ENCODE measurements at regions not wholly inside any gene's neighbourhood (a gene's known extent, or its start where the extent isn't known, plus 50 kb on each side); places are given as distances from the start of the nearest gene placed in this dataset.

DNA sequence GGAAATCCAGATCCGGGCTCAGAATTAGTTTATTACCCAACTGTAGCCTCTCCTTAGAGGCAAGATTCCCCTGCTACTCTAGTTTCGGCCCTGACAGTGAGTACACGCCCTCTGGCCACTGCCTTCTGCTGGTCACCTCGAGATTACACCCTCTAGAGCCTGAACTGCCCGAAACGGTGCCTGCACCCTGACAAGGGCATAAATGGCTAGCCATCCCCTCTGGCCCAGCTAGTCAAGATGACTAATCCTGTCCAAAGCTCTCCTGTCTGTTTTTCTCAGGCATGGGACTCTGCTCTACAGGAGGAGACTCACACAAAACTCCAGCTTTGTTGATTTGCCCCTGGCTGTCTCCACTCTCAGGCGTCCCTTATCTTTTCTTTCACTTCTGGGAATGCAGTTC, 150.5 kb upstream of the UBE2E2 start:
- Histone ChIP-seq H3K36me3 (ENCODE audit: control insufficient read depth, insufficient read depth, low read length) (no peaks in the 10 kb centered on the region), H3K4me3 (replicated peaks; ENCODE audit: low read depth, low read length) (no peak overlapping the region), H3K27me3 (replicated peaks; ENCODE audit: control insufficient read depth, insufficient read depth, low read length) (no peaks in the 10 kb centered on the region)
- no peak for DNase-seq (ENCODE audit: extremely low read depth, insufficient read length)
- TF ChIP-seq, protein P1, sequence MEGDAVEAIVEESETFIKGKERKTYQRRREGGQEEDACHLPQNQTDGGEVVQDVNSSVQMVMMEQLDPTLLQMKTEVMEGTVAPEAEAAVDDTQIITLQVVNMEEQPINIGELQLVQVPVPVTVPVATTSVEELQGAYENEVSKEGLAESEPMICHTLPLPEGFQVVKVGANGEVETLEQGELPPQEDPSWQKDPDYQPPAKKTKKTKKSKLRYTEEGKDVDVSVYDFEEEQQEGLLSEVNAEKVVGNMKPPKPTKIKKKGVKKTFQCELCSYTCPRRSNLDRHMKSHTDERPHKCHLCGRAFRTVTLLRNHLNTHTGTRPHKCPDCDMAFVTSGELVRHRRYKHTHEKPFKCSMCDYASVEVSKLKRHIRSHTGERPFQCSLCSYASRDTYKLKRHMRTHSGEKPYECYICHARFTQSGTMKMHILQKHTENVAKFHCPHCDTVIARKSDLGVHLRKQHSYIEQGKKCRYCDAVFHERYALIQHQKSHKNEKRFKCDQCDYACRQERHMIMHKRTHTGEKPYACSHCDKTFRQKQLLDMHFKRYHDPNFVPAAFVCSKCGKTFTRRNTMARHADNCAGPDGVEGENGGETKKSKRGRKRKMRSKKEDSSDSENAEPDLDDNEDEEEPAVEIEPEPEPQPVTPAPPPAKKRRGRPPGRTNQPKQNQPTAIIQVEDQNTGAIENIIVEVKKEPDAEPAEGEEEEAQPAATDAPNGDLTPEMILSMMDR (IDR thresholded peaks at IDR 0.05; ENCODE audit: insufficient read depth, low read length, poor library complexity, severe bottlenecking): no peak

DNA sequence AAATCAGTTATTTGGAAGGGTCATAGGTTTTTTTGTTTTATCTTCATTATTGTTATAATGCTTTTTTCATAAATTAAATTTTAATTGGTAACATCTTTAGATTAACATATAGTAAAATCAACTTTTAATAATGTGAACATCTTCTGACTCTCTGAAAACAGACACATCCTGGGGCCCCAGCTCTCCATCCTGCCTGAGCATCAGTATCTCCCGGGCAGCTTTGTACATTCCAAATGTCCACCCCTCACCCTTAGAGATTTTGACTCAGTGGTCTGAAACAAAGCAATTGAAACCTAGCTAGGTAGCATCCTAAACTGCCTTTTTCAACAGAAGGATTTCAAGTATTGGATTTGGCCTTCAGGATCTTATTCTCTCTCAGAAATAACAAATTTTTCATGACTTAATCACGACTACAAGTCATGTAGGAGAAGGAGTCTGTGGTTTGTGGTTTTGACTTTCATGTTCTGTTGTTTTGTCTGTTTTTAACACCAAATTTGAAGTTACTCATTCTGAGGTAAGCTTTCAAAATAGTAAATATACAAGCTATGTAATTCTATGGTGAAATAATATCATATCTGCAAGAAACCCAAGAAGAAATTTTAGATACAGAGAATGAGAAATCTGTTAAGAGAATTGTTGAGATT, 147.3 kb upstream of the UBE2E2 start:
- no peaks in the 10 kb centered on the region for H3K36me3 ChIP-seq (ENCODE audit: control insufficient read depth, insufficient read depth, low read length)
- no peak overlapping the region for H3K4me3 ChIP-seq (replicated peaks; ENCODE audit: low read depth, low read length)
- H3K27me3 ChIP-seq (replicated peaks; ENCODE audit: control insufficient read depth, insufficient read depth, low read length): no peaks in the 10 kb centered on the region
- no peak for DNase-seq (ENCODE audit: extremely low read depth, insufficient read length)
- TF ChIP-seq, protein P1 (IDR thresholded peaks at IDR 0.05; ENCODE audit: insufficient read depth, low read length, poor library complexity, severe bottlenecking): no peak

DNA sequence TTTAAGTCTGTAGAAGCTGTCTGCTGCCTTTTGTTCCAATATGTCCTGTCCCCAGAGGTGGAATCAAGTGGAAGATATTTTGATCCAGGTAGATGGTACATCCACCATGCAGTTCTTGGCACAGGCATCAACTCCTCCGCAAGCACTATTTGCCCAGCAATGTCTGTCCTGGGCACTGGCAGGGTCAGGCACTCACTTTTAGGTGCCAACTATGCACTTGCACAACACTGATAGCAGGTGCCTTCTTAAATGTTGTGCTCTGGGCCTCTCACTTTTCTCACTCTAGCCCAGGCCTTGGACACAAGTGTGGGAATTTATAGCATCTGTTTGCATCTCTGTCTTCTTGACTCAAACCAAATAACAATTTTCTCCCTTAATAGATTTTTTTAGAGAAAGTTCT, 140.5 kb upstream of the UBE2E2 start:
- no peak for DNase-seq (ENCODE audit: extremely low read depth, insufficient read length)
- no peak overlapping the region for H3K4me3 ChIP-seq (replicated peaks; ENCODE audit: low read depth, low read length)
- no peaks in the 10 kb centered on the region for H3K36me3 ChIP-seq (ENCODE audit: control insufficient read depth, insufficient read depth, low read length)
- TF ChIP-seq, protein P1 (IDR thresholded peaks at IDR 0.05; ENCODE audit: insufficient read depth, low read length, poor library complexity, severe bottlenecking): no peak
- H3K27me3 ChIP-seq (replicated peaks; ENCODE audit: control insufficient read depth, insufficient read depth, low read length): no peaks in the 10 kb centered on the region

DNA sequence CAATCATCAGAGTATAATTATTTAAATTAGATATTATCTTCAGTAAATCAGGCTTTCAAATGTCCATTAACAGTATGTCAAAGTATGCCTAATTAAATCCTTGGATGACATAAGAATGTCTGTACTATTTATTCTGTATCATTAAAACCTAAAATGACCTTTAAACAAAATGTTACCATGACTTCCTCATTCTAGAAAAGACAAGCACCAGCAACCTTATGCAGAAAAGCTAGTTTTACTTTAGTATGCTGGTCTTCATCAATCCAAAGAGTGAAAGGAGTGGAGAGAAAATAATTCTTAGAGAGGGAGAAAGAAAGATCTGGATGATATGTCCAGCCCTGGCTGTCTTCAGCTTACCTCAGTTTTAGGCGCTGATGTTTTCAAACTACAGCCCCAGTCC, 140.1 kb upstream of the UBE2E2 start:
- Histone ChIP-seq H3K27me3 (replicated peaks; ENCODE audit: control insufficient read depth, insufficient read depth, low read length) (no peaks in the 10 kb centered on the region), H3K36me3 (ENCODE audit: control insufficient read depth, insufficient read depth, low read length) (no peaks in the 10 kb centered on the region), H3K4me3 (replicated peaks; ENCODE audit: low read depth, low read length) (no peak overlapping the region)
- no peak for DNase-seq (ENCODE audit: extremely low read depth, insufficient read length)
- TF ChIP-seq, protein P1 (IDR thresholded peaks at IDR 0.05; ENCODE audit: insufficient read depth, low read length, poor library complexity, severe bottlenecking): no peak

DNA sequence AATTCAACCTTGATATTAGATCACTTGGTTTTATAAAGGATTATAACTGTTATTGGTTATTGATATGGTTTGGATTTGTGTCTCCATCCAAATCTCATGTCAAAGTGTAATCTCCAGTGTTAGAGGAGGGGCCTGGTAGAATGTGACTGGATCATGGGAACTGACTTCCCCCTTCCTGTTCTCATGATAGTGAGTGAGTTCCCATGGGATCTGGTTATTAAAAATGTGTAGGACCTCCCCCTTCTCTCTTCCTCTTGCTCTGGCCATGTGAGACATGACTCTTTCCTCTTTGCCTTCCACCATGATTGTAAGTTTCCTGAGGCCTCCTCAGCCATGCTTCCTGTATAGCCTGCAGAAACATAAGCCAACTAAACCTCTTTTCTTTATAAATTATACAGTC, 136.0 kb upstream of the UBE2E2 start:
- DNase-seq (ENCODE audit: extremely low read depth, insufficient read length): no peak
- TF ChIP-seq, protein P1 (IDR thresholded peaks at IDR 0.05; ENCODE audit: insufficient read depth, low read length, poor library complexity, severe bottlenecking): no peak
- H3K36me3 ChIP-seq (ENCODE audit: control insufficient read depth, insufficient read depth, low read length): no peaks in the 10 kb centered on the region
- H3K27me3 ChIP-seq (replicated peaks; ENCODE audit: control insufficient read depth, insufficient read depth, low read length): no peaks in the 10 kb centered on the region
- no peak overlapping the region for H3K4me3 ChIP-seq (replicated peaks; ENCODE audit: low read depth, low read length)
